Activated CD4-positive, CD25-positive, alpha-beta regulatory T cell (primary cell): ENCODE measurements at regions not wholly inside any gene's neighbourhood (a gene's known extent, or its start where the extent isn't known, plus 50 kb on each side); places are given as distances from the start of the nearest gene placed in this dataset.

ENCODE experiments used
- DNase-seq, 4 experiments: peaks; one replicate each; lab custom pipeline; 2025; lab: John Stamatoyannopoulos, UW

- DNase-seq = no peak
These were observed 62.2 kb upstream of the PKDCC start for GRCh38 chr2:41985573-41986095.

GRCh38 chr2:41989501-41990180 is 58.2 kb upstream of the PKDCC start:
- DNase-seq = no peak

- DNase-seq = no peak
These were observed 57.6 kb upstream of the PKDCC start for GRCh38 chr2:41990245-41990644.

- DNase-seq = no peak
These were observed 57.1 kb upstream of the PKDCC start for GRCh38 chr2:41990688-41991087.

- DNase-seq = no peak
These were observed 55.7 kb upstream of the PKDCC start for GRCh38 chr2:41992056-41992642.

GRCh38 chr2:41992671-41993434 is 55.0 kb upstream of the PKDCC start:
- no peak for DNase-seq

- no peak for DNase-seq
These were observed 54.3 kb upstream of the PKDCC start for GRCh38 chr2:41993435-41993925.

GRCh38 chr2:41994233-41994637 is 53.6 kb upstream of the PKDCC start:
- no peak for DNase-seq

GRCh38 chr2:41994661-41995060 is 53.2 kb upstream of the PKDCC start:
- no peak for DNase-seq

GRCh38 chr2:41997561-41997960 is 50.3 kb upstream of the PKDCC start:
- no peak for DNase-seq
